Gastrocnemius medialis (tissue), 4 donors: ENCODE measurements at regions not wholly inside any gene's neighbourhood (a gene's known extent, or its start where the extent isn't known, plus 50 kb on each side); places are given as distances from the start of the nearest gene placed in this dataset.

ENCODE experiments used
- POLR2A ChIP-seq, 2 donors: fragments of 450-650 bp; IDR thresholded peaks; one replicate each; pipeline ENCODE4 v1.6.1; 2017; ENCODE audit warnings: antibody characterized with exemption in 2 of 2, mild to moderate bottlenecking in 2 of 2, moderate library complexity in 2 of 2
- TF ChIP-seq, protein P1 (sequence below), 5 experiments: fragments of 450-650 bp in 3 of 5; fragments of 200-600 bp in 2 of 5; sonication (generic) in 2 of 5; IDR thresholded peaks in 4 of 5; conservative IDR thresholded peaks in 1 of 5; 1 replicate in 4 of 5; 2 replicates in 1 of 5; pipeline ENCODE4 v1.5.1; 2016 to 2019; ENCODE audit warnings: antibody characterized with exemption in 5 of 5, mild to moderate bottlenecking in 3 of 5, moderate library complexity in 3 of 5

- TF ChIP-seq, protein P1, sequence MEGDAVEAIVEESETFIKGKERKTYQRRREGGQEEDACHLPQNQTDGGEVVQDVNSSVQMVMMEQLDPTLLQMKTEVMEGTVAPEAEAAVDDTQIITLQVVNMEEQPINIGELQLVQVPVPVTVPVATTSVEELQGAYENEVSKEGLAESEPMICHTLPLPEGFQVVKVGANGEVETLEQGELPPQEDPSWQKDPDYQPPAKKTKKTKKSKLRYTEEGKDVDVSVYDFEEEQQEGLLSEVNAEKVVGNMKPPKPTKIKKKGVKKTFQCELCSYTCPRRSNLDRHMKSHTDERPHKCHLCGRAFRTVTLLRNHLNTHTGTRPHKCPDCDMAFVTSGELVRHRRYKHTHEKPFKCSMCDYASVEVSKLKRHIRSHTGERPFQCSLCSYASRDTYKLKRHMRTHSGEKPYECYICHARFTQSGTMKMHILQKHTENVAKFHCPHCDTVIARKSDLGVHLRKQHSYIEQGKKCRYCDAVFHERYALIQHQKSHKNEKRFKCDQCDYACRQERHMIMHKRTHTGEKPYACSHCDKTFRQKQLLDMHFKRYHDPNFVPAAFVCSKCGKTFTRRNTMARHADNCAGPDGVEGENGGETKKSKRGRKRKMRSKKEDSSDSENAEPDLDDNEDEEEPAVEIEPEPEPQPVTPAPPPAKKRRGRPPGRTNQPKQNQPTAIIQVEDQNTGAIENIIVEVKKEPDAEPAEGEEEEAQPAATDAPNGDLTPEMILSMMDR (IDR thresholded peaks at IDR 0.05 in 4 of 5, conservative IDR thresholded peaks at IDR 0.05 in 1 of 5), result no peak
- TF ChIP-seq POLR2A (IDR thresholded peaks at IDR 0.05), result no peak
Measured at GRCh38 chr6:90462102-90462501, 124.8 kb downstream of the MAP3K7 start.
